ENCODE measurements at regions not wholly inside any gene's neighbourhood (a gene's known extent, or its start where the extent isn't known, plus 50 kb on each side); places are given as distances from the start of the nearest gene placed in this dataset.

- no peak for DNase-seq
- Histone ChIP-seq H3K36me3 (no peaks in the 10 kb centered on the region), H3K4me3 (no peak overlapping the region), H3K9me3 (no peaks in the 10 kb centered on the region), H3K27me3 (no peaks in the 10 kb centered on the region), H3K27ac (no peak overlapping the region), H3K4me1 (no peaks in the 10 kb centered on the region)
- TF ChIP-seq CTCF (IDR thresholded peaks at IDR 0.05) (no peak), POLR2A (IDR thresholded peaks at IDR 0.05) (no peak)
- intact Hi-C loops (cut with DNase I) = no loop called here
These were observed 93.2 kb upstream of the SOX5 start for GRCh38 chr12:24042651-24043050.

GRCh38 chr12:24039113-24039525, 89.6 kb upstream of the SOX5 start:
- H3K27me3 ChIP-seq = no peaks in the 10 kb centered on the region
- no peak overlapping the region for H3K4me3 ChIP-seq
- WGBS, 2 donors = 27 to 29% methylated on average over 1 of the region's 1 CpG
- TF ChIP-seq CTCF (IDR thresholded peaks at IDR 0.05) = no peak
- TF ChIP-seq POLR2A (IDR thresholded peaks at IDR 0.05) = no peak
- H3K9me3 ChIP-seq = no peaks in the 10 kb centered on the region
- no peaks in the 10 kb centered on the region for H3K4me1 ChIP-seq
- intact Hi-C loops (cut with DNase I) = no loop called here
- H3K27ac ChIP-seq = no peak overlapping the region
- no peak for DNase-seq
- no peaks in the 10 kb centered on the region for H3K36me3 ChIP-seq

- WGBS, 2 donors = 72 to 75% methylated on average over 6 of the region's 6 CpGs
- Histone ChIP-seq H3K27me3 (no peaks in the 10 kb centered on the region), H3K27ac (no peak overlapping the region), H3K4me3 (no peak overlapping the region), H3K4me1 (no peaks in the 10 kb centered on the region), H3K36me3 (no peaks in the 10 kb centered on the region), H3K9me3 (no peaks in the 10 kb centered on the region)
- intact Hi-C loops (cut with DNase I) = no loop called here
- TF ChIP-seq CTCF (IDR thresholded peaks at IDR 0.05) = no peak
- no peak for TF ChIP-seq POLR2A (IDR thresholded peaks at IDR 0.05)
- no peak for DNase-seq
These were observed 88.9 kb upstream of the SOX5 start for GRCh38 chr12:24038211-24038997.

GRCh38 chr12:24036438-24037216, 87.2 kb upstream of the SOX5 start:
- Histone ChIP-seq H3K36me3 (no peaks in the 10 kb centered on the region), H3K4me1 (no peaks in the 10 kb centered on the region), H3K27ac (no peak overlapping the region), H3K9me3 (no peaks in the 10 kb centered on the region), H3K4me3 (no peak overlapping the region), H3K27me3 (no peaks in the 10 kb centered on the region)
- no peak for DNase-seq
- intact Hi-C loops (cut with DNase I) = no loop called here
- TF ChIP-seq CTCF (IDR thresholded peaks at IDR 0.05) (no peak), POLR2A (IDR thresholded peaks at IDR 0.05) (no peak)
- 78 to 87% methylated on average over 3 of the region's 3 CpGs for WGBS, 2 donors

GRCh38 chr12:24034894-24035293, 85.4 kb upstream of the SOX5 start:
- DNase-seq = no peak

More at GRCh38 chr12:24034894-24035293, 85.4 kb upstream of the SOX5 start:
- Histone ChIP-seq H3K4me3 (no peak overlapping the region), H3K4me1 (no peaks in the 10 kb centered on the region), H3K27ac (no peak overlapping the region), H3K27me3 (no peaks in the 10 kb centered on the region), H3K36me3 (no peaks in the 10 kb centered on the region), H3K9me3 (no peaks in the 10 kb centered on the region)
- TF ChIP-seq CTCF (IDR thresholded peaks at IDR 0.05) (no peak), POLR2A (IDR thresholded peaks at IDR 0.05) (no peak)
- WGBS, 2 donors = 83 to 88% methylated on average over 3 of the region's 3 CpGs
- intact Hi-C loops (cut with DNase I) = no loop called here
